PFSK-1 (cell line): ENCODE measurements at regions not wholly inside any gene's neighbourhood (a gene's known extent, or its start where the extent isn't known, plus 50 kb on each side); places are given as distances from the start of the nearest gene placed in this dataset.

ENCODE experiments used
- POLR2AphosphoS5 ChIP-seq: IDR thresholded peaks from 2 replicates; pipeline ENCODE4 v1.6.1; 2012; ENCODE audit warnings: low read depth, mild to moderate bottlenecking, control low read depth, low read length, moderate library complexity
- SIN3A ChIP-seq: IDR thresholded peaks from 2 replicates; pipeline ENCODE4 v1.6.1; 2012; ENCODE audit warnings: mild to moderate bottlenecking, low read length, moderate library complexity, borderline replicate concordance; ENCODE audit not compliant: insufficient read depth
- TAF1 ChIP-seq: IDR thresholded peaks from 2 replicates; pipeline ENCODE4 v1.6.1; 2012; ENCODE audit warnings: low read length, control low read depth, borderline replicate concordance; ENCODE audit not compliant: insufficient read depth

DNA sequence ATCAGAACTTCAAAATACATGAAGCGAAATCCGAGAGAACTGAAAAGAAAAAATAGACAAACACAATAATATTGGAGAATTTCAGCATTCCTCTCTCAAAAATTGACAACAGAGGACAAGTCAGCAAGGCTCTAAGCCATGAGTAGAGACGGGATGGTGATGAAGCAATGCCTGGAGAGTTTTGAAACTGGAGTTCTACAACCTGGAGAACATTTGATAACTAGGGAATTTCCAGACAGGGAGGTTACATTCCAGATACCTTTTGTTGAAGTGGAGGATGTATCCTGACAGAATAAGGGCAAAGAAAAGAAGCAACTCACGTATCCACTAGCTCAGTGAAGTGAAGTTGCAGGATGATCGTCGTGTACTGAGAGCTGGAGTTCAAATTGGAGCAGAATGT is 291.4 kb downstream of the CTTN start:
- TF ChIP-seq POLR2AphosphoS5 (no peak), TAF1 (no peak), SIN3A (no peak)
